ENCODE measurements at regions not wholly inside any gene's neighbourhood (a gene's known extent, or its start where the extent isn't known, plus 50 kb on each side); places are given as distances from the start of the nearest gene placed in this dataset.

- no peak for TF ChIP-seq POLR2A (IDR thresholded peaks at IDR 0.05)
- TF ChIP-seq POLR2AphosphoS5 (IDR thresholded peaks at IDR 0.05) = no peak
- no peak for TF ChIP-seq CTCF (IDR thresholded peaks at IDR 0.05)
- TF ChIP-seq EP300 (IDR thresholded peaks at IDR 0.05; ENCODE audit: low read depth) = no peak
Measured at GRCh38 chr10:25675615-25676014, 258.4 kb upstream of the MYO3A start.
